Activated naive CD8-positive, alpha-beta T cell (primary cell): ENCODE measurements at regions not wholly inside any gene's neighbourhood (a gene's known extent, or its start where the extent isn't known, plus 50 kb on each side); places are given as distances from the start of the nearest gene placed in this dataset.
"Not testable (repeated sequence)": the region's sequence is repeated elsewhere in the genome, so short reads cannot be mapped to it uniquely, and the experiment has no call there.

ENCODE experiments used
- H3K27ac Mint-ChIP-seq: one replicate; pipeline ENCODE4 v1.8.0; 2021; ENCODE audit warnings: mixed read lengths
- H3K27me3 Mint-ChIP-seq: one replicate; pipeline ENCODE4 v1.8.0; 2021; ENCODE audit warnings: mixed read lengths
- H3K36me3 Mint-ChIP-seq: one replicate; pipeline ENCODE4 v1.8.0; 2021; ENCODE audit warnings: mixed read lengths
- H3K4me1 Mint-ChIP-seq: one replicate; pipeline ENCODE4 v1.8.0; 2021; ENCODE audit warnings: low read depth, mixed read lengths
- H3K4me3 Mint-ChIP-seq: one replicate; pipeline ENCODE4 v1.8.0; 2021; ENCODE audit warnings: mild to moderate bottlenecking, mixed read lengths
- H3K9me3 Mint-ChIP-seq: one replicate; pipeline ENCODE4 v1.8.0; 2021; ENCODE audit warnings: low read depth, mixed read lengths

DNA sequence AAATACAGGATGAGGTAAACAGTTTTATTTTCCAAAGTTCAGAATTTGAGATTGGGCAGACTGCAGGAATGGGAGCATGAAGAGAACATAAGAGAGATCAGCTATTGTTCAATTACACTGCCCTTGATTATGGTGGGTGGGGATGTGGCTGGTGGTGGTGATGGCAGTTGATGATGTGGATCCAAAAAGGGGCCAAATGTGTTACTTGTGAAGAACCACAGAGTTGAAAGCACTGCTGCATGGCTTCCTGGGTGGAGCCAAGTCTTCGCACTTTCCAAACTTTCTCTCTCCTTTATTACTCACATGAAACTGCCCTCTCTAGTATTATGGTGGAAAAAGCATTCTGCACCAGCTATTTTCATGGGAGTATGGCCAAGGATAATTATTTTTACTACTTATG lies 1162.0 kb downstream of the RPIA start:
- not testable (repeated sequence) for H3K36me3 Mint-ChIP-seq, H3K4me3 Mint-ChIP-seq, H3K9me3 Mint-ChIP-seq, H3K27ac Mint-ChIP-seq, H3K27me3 Mint-ChIP-seq, H3K4me1 Mint-ChIP-seq

DNA sequence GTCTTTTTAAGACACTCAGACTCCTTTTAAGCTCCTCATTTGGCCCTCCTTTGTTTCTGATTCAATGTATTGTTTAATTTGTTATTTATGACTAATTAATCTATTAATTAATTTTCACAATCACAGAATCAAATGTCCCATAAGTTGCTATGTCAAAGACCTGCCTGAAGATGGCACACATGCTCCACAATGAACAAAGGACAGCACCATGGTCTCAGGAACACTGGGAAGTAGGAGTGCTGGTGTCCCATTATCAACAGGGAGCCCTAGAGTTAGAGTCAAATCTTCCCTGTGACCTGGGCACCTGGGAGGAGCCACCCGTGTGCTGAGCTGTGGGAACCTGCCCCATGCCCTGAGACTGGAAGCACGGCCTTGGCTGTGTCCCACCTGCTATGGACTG lies 1164.3 kb downstream of the RPIA start:
- H3K27me3 Mint-ChIP-seq, H3K4me3 Mint-ChIP-seq, H3K9me3 Mint-ChIP-seq, H3K36me3 Mint-ChIP-seq, H3K4me1 Mint-ChIP-seq, H3K27ac Mint-ChIP-seq: not testable (repeated sequence)

DNA sequence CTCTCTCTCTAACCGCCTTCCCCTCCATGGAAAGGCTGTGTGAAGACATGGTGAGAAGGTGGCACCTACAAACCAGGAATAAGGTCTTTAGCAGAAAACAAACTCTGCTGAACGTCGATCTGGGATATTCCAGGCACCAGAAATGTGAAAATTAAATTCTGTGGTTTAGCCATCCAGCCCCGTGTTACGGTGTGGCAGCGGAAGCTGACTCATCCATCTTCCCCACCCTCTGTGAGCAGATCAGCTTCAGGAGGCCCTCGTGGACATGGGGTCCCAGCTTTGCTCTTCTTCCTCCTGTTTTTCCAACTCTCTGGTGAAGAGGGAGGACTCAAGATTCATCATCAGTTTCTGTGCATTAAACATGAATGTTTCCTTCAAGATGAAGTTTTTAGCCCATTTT lies 1164.8 kb downstream of the RPIA start:
- not testable (repeated sequence) for H3K27ac Mint-ChIP-seq, H3K9me3 Mint-ChIP-seq, H3K36me3 Mint-ChIP-seq, H3K4me3 Mint-ChIP-seq, H3K27me3 Mint-ChIP-seq, H3K4me1 Mint-ChIP-seq

DNA sequence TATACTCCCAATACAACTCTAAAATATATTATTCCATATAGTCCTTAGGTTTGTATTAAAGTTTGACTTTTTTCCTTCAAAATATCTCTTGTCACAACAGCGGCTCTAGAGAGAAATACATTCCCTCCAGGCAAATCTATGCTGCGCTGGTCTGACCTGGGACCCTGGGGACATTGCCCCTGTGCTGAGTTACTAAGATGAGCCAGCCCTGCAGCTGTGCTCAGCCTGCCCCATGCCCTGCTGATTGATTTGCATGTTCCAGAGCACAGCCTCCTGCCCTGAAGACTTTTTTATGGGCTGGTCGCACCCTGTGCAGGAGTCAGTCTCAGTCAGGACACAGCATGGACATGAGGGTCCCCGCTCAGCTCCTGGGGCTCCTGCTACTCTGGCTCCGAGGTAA lies 1170.7 kb downstream of the RPIA start:
- H3K9me3 Mint-ChIP-seq, H3K36me3 Mint-ChIP-seq, H3K27me3 Mint-ChIP-seq, H3K4me3 Mint-ChIP-seq, H3K27ac Mint-ChIP-seq, H3K4me1 Mint-ChIP-seq: not testable (repeated sequence)

DNA sequence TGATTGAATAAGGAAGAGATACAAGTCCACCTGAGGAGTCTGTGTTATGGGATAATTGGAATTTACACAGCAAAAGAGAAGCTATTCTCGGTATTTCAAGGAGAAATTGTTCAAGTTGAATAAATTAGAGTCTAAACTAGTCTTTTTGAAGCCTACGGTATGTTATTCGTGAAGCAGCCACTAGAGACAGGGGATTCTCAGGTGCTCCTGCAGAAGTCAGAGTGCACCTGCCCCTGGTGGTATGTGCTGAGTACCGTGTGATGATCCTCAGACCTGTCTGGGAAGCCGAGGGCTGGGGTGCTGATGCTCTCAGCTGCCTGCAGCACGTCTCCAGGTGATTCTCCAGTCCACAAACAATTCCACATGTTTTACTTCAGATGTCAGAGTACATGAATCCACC lies 1171.7 kb downstream of the RPIA start:
- H3K4me3 Mint-ChIP-seq, H3K36me3 Mint-ChIP-seq, H3K27me3 Mint-ChIP-seq, H3K4me1 Mint-ChIP-seq, H3K27ac Mint-ChIP-seq, H3K9me3 Mint-ChIP-seq: not testable (repeated sequence)

DNA sequence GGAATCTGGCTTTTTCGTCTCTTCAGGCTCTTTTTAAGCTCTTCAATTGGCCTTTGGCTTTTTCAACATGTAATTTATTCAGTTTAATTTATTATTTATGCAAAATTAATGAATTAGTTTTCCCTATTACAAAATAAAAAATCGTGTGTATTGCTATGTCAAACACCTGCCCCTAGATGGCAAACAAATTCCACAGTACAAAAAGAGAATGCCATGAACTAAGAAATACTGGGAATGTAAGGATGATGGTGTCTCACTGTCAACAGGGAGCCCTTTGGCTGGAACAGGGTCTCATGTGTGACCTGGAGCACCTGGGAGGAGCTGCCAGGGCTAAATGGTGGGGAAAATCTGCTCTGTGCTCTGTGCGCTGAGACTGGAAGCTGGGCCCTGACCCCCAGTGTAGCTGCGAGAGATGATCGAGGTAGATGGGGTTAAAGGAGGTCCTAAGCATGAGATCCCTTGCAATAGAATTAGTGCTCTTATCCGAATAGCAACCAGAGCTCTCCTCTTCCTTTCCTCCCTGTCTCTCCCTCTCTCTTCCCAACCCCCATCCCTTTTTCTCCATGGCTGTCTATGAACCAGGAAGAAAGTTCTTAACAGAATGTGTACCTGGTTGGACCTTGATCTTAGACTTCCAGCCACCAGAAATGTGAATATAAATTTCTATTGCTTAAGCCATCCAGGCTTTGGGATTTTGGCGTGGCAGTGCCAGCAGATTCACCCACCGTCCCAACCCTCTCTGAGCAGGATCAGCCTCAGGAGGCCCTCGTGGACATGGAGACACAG lies 1183.5 kb downstream of the RPIA start:
- H3K36me3 Mint-ChIP-seq, H3K9me3 Mint-ChIP-seq, H3K4me3 Mint-ChIP-seq, H3K27ac Mint-ChIP-seq, H3K27me3 Mint-ChIP-seq, H3K4me1 Mint-ChIP-seq: not testable (repeated sequence)

DNA sequence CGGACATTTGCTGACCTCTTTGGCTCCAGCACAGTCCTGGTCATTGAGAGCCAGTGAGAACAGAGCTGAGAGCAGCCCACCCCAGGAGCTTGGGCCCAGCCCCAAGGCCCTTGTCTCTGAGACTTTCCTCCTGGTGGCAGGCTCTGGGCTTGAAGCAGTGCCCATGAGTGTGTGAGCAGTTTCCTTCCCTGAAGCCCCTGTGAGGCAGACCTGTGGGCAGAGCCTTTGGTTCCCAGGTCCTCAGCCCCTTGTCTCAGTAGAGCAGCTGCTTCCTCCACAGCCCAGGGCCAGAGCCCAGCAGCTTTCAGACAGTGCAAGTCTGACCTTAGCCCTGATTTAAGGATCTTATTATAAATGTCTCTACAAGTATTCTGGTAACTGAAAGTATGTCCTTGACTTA lies 1185.0 kb downstream of the RPIA start:
- not testable (repeated sequence) for H3K4me1 Mint-ChIP-seq, H3K4me3 Mint-ChIP-seq, H3K27me3 Mint-ChIP-seq, H3K36me3 Mint-ChIP-seq, H3K9me3 Mint-ChIP-seq, H3K27ac Mint-ChIP-seq

DNA sequence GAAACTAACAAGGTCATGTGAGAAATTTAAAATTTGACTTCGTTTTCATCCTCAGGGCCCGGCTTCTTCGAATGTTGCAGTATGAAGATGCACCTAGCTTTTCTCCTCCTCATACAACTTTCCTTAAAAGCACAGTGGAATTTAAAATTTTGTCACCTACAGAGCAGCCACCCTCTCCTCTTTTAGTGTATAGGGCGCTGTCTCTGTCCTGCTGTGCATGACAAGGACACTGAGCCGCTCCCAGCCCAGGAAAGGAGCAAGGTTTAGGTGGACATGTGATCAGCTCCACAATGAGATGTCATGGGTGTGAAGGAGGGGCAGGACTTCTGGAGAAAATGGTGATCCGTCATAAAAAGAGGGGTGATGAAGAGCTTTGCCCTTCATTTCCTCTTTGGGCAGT lies 1185.4 kb downstream of the RPIA start:
- H3K27ac Mint-ChIP-seq, H3K9me3 Mint-ChIP-seq, H3K36me3 Mint-ChIP-seq, H3K4me1 Mint-ChIP-seq, H3K27me3 Mint-ChIP-seq, H3K4me3 Mint-ChIP-seq: not testable (repeated sequence)

DNA sequence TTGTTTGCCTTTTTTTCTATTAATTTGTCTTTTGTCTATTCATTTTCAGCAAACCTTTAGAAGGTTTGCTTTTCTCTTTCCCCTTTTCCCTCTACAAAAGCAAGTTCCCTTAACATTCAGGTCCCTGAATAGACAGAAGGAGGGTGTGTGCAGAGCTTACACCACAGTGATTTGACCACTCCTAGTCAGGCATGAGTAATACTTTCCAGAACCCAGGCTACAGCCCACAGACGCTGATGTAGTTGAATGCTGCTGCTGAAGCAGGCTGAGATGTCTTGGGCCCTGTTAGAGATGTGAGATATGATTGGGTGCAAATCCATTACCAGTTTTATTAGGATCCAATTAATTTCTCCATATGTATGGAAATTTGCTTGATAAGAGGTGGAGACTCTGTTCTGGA lies 1191.4 kb downstream of the RPIA start:
- H3K27me3 Mint-ChIP-seq, H3K9me3 Mint-ChIP-seq, H3K4me1 Mint-ChIP-seq, H3K27ac Mint-ChIP-seq, H3K36me3 Mint-ChIP-seq, H3K4me3 Mint-ChIP-seq: not testable (repeated sequence)

DNA sequence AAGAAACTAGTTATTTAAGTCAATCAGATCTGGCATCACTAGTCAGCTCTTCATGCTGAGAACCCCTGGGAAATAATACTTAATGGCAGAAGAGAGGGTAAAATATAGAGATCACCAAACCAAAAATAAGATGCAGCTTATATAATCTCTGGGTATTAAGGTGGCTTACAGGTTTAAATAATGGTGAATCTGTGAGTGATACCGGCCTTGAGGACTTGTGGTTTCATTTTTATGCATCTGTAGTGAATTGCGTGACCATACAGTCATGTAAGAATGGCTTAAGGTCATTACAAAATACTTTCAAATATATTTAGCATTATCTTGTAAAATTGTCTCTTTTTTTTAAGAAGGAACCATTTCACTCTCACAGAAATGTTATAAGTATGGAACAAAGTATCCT lies 1192.2 kb downstream of the RPIA start:
- not testable (repeated sequence) for H3K36me3 Mint-ChIP-seq, H3K4me3 Mint-ChIP-seq, H3K9me3 Mint-ChIP-seq, H3K27me3 Mint-ChIP-seq, H3K4me1 Mint-ChIP-seq, H3K27ac Mint-ChIP-seq

DNA sequence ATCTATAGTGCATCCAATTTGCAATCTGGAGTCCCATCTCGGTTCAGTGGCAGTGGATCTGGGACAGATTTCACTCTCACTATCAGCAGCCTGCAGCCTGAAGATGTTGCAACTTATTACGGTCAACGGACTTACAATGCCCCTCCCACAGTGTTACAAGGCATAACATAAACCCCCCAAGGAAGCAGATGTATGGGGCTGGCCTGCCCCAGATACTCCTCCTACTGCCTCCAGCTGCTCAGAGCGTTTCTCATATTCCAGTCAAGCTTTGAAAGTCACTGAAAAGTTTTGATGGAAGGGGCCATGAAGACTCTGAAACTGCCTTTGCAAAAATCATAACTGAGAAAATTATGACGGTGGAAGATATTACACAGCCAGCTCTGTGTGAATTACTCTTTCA lies 1193.6 kb downstream of the RPIA start:
- H3K4me1 Mint-ChIP-seq, H3K4me3 Mint-ChIP-seq, H3K9me3 Mint-ChIP-seq, H3K36me3 Mint-ChIP-seq, H3K27me3 Mint-ChIP-seq, H3K27ac Mint-ChIP-seq: not testable (repeated sequence)

DNA sequence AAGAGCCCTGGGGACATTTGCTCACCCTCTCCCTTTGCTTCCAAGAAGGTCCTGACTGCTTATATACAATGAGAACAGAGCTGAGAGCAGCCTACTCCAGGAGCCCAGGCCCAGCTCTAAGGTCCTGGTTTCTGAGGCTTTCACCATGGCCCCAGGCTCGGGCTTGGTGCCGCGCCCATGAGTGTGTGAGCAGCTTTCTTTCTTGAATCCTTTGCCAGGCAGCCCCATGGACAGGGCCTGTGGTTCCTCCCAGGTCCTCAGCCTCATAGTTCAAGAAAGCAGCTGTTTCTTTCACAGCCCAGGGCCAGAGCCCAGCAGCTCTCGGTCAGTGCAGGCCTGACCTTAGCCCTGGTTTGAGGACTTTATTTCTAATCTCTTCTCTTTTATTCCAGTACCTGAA lies 1197.2 kb downstream of the RPIA start:
- H3K27me3 Mint-ChIP-seq, H3K27ac Mint-ChIP-seq, H3K4me3 Mint-ChIP-seq, H3K9me3 Mint-ChIP-seq, H3K36me3 Mint-ChIP-seq, H3K4me1 Mint-ChIP-seq: not testable (repeated sequence)

DNA sequence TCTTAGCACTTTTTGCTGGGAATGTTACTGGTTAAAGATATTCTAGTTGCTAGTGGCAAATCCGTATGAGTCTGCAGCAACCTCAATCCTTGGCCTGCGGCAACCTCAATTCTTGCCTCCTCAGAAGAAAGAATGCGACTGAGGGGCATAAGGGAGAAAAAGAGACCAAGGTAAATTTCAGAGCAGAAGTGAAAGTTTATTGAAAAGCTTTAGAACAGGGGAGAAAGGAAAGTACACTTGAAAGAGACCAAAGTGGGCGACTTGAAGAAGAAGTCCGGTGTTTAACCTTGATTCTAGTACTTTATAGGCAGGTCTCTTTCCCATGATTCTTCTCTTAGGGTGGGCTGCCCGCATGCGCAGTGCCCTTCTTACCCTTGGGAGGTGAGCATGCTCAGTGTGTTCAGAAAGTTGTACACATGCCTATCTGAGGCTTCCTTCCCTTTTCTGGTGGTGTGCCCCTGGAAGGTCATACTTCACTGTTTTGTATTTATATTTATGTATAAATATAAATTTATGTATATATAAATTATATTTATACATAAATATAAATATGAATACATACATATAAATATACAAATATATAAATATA lies 1198.8 kb downstream of the RPIA start:
- H3K4me1 Mint-ChIP-seq, H3K27ac Mint-ChIP-seq, H3K27me3 Mint-ChIP-seq, H3K36me3 Mint-ChIP-seq, H3K4me3 Mint-ChIP-seq, H3K9me3 Mint-ChIP-seq: not testable (repeated sequence)

DNA sequence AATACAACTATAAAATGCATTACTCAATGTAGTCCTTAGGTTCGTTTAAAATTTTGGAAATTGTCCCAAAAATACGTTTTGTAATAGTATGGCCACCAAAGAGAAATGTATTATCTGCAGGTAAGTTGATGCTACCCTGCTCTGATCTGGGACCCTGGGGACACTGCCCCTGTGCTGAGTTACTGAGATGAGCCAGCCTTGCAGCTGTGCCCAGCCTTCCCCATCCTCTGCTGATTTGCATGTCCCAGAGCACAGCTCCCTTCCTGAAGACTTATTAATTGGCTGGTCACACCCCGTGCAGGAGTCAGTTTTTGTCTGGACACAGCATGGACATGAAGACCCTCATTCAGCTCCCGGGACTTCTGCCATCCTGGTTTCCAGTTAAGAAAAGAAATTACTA lies 1203.5 kb downstream of the RPIA start:
- H3K27ac Mint-ChIP-seq, H3K36me3 Mint-ChIP-seq, H3K27me3 Mint-ChIP-seq, H3K4me1 Mint-ChIP-seq, H3K4me3 Mint-ChIP-seq, H3K9me3 Mint-ChIP-seq: not testable (repeated sequence)

DNA sequence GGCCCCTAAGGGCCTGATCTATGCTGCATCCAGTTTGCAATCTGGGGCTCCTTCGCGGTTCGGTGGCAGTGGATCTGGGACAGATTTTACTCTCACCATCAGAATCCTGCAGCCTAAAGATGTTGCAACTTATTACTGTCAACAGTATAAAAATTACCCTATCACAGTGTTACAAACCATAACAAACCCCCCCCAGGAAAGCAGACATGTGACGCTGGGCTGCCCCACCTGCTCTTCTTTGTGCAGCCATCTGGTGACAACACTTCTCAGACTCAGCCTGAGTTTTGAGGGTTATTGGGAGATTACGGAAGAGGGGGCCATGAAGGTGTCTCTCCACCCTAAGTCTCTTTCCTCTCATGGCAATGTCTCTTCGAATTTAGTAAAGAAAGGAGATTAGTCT lies 1204.2 kb downstream of the RPIA start:
- H3K4me3 Mint-ChIP-seq, H3K27ac Mint-ChIP-seq, H3K4me1 Mint-ChIP-seq, H3K36me3 Mint-ChIP-seq, H3K9me3 Mint-ChIP-seq, H3K27me3 Mint-ChIP-seq: not testable (repeated sequence)

DNA sequence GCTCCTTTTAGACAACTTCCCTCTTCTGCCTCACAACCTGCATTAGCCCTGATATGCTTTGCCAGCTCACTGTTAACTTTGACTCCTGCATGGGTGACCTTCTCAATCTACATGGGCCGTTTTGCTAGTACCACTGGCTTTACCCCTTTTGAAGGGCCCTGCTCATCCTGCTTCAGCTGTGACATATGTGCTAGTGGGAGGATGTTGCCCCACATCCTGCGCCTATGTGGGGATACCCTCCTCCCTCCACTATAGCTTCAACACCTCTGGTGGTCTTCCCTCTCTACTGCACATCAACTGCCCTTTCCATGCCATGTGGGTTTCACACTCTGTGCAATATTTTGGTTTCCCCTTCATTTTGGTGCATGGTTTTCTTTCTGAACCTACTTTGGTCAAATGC lies 1235.5 kb downstream of the RPIA start:
- not testable (repeated sequence) for H3K27me3 Mint-ChIP-seq, H3K9me3 Mint-ChIP-seq, H3K4me3 Mint-ChIP-seq, H3K27ac Mint-ChIP-seq, H3K36me3 Mint-ChIP-seq, H3K4me1 Mint-ChIP-seq

DNA sequence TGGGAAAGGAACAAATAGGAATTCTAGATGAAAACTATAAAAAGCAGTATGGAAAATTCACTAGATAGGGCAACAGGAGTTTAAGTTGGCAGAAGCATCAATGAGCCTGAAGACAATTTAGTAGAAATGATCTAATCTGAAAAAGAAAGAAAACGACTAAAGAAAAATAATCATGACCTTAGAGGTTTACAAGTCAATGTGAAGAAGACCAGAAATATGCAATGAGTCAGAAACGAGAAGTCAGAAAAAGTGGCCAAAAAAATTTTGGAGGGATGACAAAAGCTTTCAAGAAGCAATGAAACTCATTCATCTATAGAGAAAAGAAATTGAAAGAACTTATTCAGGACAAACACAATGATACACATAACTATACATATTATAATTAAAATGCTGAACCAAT lies 1244.0 kb downstream of the RPIA start:
- H3K4me3 Mint-ChIP-seq, H3K27ac Mint-ChIP-seq, H3K4me1 Mint-ChIP-seq, H3K9me3 Mint-ChIP-seq, H3K36me3 Mint-ChIP-seq, H3K27me3 Mint-ChIP-seq: not testable (repeated sequence)
